ENCODE measurements at regions not wholly inside any gene's neighbourhood (a gene's known extent, or its start where the extent isn't known, plus 50 kb on each side); places are given as distances from the start of the nearest gene placed in this dataset.

DNA sequence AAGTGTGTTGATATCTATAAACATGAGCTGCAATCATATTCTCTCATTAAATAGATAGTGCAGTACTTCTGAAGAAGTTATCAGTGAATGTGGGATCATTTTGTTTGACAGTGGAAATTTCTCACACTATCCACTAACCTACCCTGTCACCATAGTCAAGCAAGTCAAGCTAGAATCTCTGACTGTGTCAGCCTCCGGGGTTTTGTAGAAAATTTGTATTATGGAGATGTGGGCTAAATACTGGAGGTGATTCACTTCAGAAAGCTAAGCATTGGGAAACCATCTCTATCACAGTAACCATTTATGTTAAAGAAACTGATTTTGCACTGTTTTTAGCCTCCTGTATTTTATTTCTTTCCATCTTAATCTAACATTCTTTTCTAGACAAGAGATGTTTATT lies 126.6 kb upstream of the CREB1 start:
- TF ChIP-seq EZH2phosphoT487 (IDR thresholded peaks at IDR 0.05; ENCODE audit: borderline replicate concordance), result no peak
- TF ChIP-seq, protein P1, sequence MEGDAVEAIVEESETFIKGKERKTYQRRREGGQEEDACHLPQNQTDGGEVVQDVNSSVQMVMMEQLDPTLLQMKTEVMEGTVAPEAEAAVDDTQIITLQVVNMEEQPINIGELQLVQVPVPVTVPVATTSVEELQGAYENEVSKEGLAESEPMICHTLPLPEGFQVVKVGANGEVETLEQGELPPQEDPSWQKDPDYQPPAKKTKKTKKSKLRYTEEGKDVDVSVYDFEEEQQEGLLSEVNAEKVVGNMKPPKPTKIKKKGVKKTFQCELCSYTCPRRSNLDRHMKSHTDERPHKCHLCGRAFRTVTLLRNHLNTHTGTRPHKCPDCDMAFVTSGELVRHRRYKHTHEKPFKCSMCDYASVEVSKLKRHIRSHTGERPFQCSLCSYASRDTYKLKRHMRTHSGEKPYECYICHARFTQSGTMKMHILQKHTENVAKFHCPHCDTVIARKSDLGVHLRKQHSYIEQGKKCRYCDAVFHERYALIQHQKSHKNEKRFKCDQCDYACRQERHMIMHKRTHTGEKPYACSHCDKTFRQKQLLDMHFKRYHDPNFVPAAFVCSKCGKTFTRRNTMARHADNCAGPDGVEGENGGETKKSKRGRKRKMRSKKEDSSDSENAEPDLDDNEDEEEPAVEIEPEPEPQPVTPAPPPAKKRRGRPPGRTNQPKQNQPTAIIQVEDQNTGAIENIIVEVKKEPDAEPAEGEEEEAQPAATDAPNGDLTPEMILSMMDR (conservative IDR thresholded peaks at IDR 0.05; ENCODE audit: low read length), result no peak
- Histone ChIP-seq H3K36me3 (ENCODE audit: insufficient read depth, low read length) (no peaks in the 10 kb centered on the region), H3K9me2 (replicated peaks; ENCODE audit: low read depth, low read length) (no peaks in the 10 kb centered on the region), H3K27me3 (ENCODE audit: insufficient read depth, low read length, poor library complexity, severe bottlenecking) (no peaks in the 10 kb centered on the region), H3K9me3 (ENCODE audit: insufficient read depth, low read depth, low read length) (no peaks in the 10 kb centered on the region), H3K4me3 (ENCODE audit: low read length, poor library complexity, severe bottlenecking) (no peak overlapping the region), H3K9ac (ENCODE audit: low read depth, low read length, poor library complexity, severe bottlenecking) (no peak overlapping the region), H2AFZ (ENCODE audit: low read length) (no peak overlapping the region), H3K79me2 (ENCODE audit: insufficient read depth, low read length) (no peaks in the 10 kb centered on the region), H3F3A (ENCODE audit: low read depth) (no peaks in the 10 kb centered on the region), H3K4me2 (ENCODE audit: low read depth, low read length, poor library complexity, severe bottlenecking) (no peak overlapping the region), H4K20me1 (ENCODE audit: insufficient read depth, low read length, poor library complexity, severe bottlenecking) (no peaks in the 10 kb centered on the region), H3K4me1 (ENCODE audit: insufficient read depth, low read length, poor library complexity, severe bottlenecking) (no peaks in the 10 kb centered on the region)

DNA sequence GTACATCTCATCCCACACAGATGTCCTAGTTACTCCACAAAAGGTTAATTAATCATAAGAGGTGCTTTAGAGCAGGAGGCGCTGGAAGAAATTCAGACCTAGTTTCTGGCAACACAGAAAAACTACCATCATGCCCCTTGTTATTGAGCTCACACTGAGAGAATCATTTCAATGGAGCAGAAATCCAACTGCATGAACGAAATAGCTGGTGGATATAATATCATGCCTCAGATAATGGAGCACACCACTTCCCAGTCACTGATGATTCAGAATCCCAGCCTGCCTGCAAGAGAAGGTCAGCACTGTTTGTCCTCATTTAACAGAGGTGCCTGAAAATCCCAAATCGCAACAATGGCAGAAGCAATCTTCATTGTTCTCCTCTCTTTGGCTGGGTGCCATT lies 125.8 kb upstream of the CREB1 start:
- no peaks in the 10 kb centered on the region for H3K4me1 ChIP-seq (ENCODE audit: insufficient read depth, low read length, poor library complexity, severe bottlenecking)
- H2AFZ ChIP-seq (ENCODE audit: low read length), result no peak overlapping the region
- TF ChIP-seq, protein P1 (conservative IDR thresholded peaks at IDR 0.05; ENCODE audit: low read length), result no peak
- TF ChIP-seq EZH2phosphoT487 (IDR thresholded peaks at IDR 0.05; ENCODE audit: borderline replicate concordance), result no peak
- H3F3A ChIP-seq (ENCODE audit: low read depth), result no peaks in the 10 kb centered on the region
- H3K9me3 ChIP-seq (ENCODE audit: insufficient read depth, low read depth, low read length), result no peaks in the 10 kb centered on the region
- no peak overlapping the region for H3K9ac ChIP-seq (ENCODE audit: low read depth, low read length, poor library complexity, severe bottlenecking)
- no peaks in the 10 kb centered on the region for H3K79me2 ChIP-seq (ENCODE audit: insufficient read depth, low read length)
- no peaks in the 10 kb centered on the region for H3K36me3 ChIP-seq (ENCODE audit: insufficient read depth, low read length)
- H3K4me3 ChIP-seq (ENCODE audit: low read length, poor library complexity, severe bottlenecking), result no peak overlapping the region
- H3K27me3 ChIP-seq (ENCODE audit: insufficient read depth, low read length, poor library complexity, severe bottlenecking), result no peaks in the 10 kb centered on the region
- H4K20me1 ChIP-seq (ENCODE audit: insufficient read depth, low read length, poor library complexity, severe bottlenecking), result no peaks in the 10 kb centered on the region
- H3K9me2 ChIP-seq (replicated peaks; ENCODE audit: low read depth, low read length), result no peaks in the 10 kb centered on the region
- no peak overlapping the region for H3K4me2 ChIP-seq (ENCODE audit: low read depth, low read length, poor library complexity, severe bottlenecking)

DNA sequence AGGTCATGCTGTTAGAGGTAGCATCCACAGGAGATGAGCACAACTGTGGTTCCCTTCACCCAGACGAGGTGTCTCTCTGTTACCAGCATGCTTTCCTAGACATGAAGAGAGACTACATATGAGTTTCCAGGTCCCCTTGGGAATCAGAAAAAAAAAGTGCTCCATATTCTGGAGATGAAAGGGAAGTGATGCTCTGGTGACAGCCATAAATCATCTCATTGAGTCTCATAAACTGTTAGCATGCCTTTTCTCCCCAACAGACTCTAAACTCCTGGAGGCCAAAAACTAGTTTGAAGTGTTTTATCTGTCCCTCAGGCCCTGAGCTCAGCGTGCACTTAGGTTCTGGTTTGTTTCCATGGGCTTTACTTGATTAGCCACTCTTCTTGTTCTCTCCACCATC lies 124.6 kb upstream of the CREB1 start:
- H3K4me3 ChIP-seq (ENCODE audit: low read length, poor library complexity, severe bottlenecking), result no peak overlapping the region
- H3K9me2 ChIP-seq (replicated peaks; ENCODE audit: low read depth, low read length), result no peaks in the 10 kb centered on the region
- H3K27me3 ChIP-seq (ENCODE audit: insufficient read depth, low read length, poor library complexity, severe bottlenecking), result no peaks in the 10 kb centered on the region
- no peak overlapping the region for H3K4me2 ChIP-seq (ENCODE audit: low read depth, low read length, poor library complexity, severe bottlenecking)
- H3K9ac ChIP-seq (ENCODE audit: low read depth, low read length, poor library complexity, severe bottlenecking), result no peak overlapping the region
- no peaks in the 10 kb centered on the region for H3F3A ChIP-seq (ENCODE audit: low read depth)
- H3K9me3 ChIP-seq (ENCODE audit: insufficient read depth, low read depth, low read length), result no peaks in the 10 kb centered on the region
- no peak overlapping the region for H2AFZ ChIP-seq (ENCODE audit: low read length)
- TF ChIP-seq EZH2phosphoT487 (IDR thresholded peaks at IDR 0.05; ENCODE audit: borderline replicate concordance), result no peak
- TF ChIP-seq, protein P1 (conservative IDR thresholded peaks at IDR 0.05; ENCODE audit: low read length), result no peak
- H3K36me3 ChIP-seq (ENCODE audit: insufficient read depth, low read length), result no peaks in the 10 kb centered on the region
- H3K4me1 ChIP-seq (ENCODE audit: insufficient read depth, low read length, poor library complexity, severe bottlenecking), result no peaks in the 10 kb centered on the region
- no peaks in the 10 kb centered on the region for H3K79me2 ChIP-seq (ENCODE audit: insufficient read depth, low read length)
- H4K20me1 ChIP-seq (ENCODE audit: insufficient read depth, low read length, poor library complexity, severe bottlenecking), result no peaks in the 10 kb centered on the region

Measured in Loucy (cell line).